ENCODE measurements at regions not wholly inside any gene's neighbourhood (a gene's known extent, or its start where the extent isn't known, plus 50 kb on each side); places are given as distances from the start of the nearest gene placed in this dataset.
"Not testable (repeated sequence)": the region's sequence is repeated elsewhere in the genome, so short reads cannot be mapped to it uniquely, and the experiment has no call there.

- Histone ChIP-seq H3K27me3 (ENCODE audit: control insufficient read depth, insufficient read depth, low read length) (no peaks in the 10 kb centered on the region), H3K27ac (ENCODE audit: low read length) (no peak overlapping the region), H3K4me1 (ENCODE audit: control insufficient read depth, insufficient read depth, low read length) (no peaks in the 10 kb centered on the region), H3K36me3 (ENCODE audit: control insufficient read depth, insufficient read depth, low read length) (no peaks in the 10 kb centered on the region), H3K4me3 (ENCODE audit: low read length) (no peak overlapping the region), H3K9me3 (ENCODE audit: control insufficient read depth, insufficient read depth, low read length) (no peaks in the 10 kb centered on the region)
- intact Hi-C loops (cut with micrococcal nuclease), result no loop called here
- DNase-seq, result no peak
- Mint-ChIP-seq H3K9me3 (peaks cover 2 to 5% of the 10 kb centered on the region in 2 donors), H3K27ac (no peak overlapping the region), H3K4me3 (no peak overlapping the region), H3K36me3 (no peaks in the 10 kb centered on the region), H3K27me3 (ENCODE audit: low read depth in 2 of 2) (no peaks in the 10 kb centered on the region), H3K4me1 (no peaks in the 10 kb centered on the region)
- WGBS (ENCODE audit: insufficient coverage), result 70% methylated on average over 2 of the region's 2 CpGs
- ATAC-seq, result no peak
- TF ChIP-seq CTCF (IDR thresholded peaks at IDR 0.05), result no peak
These were observed 312.1 kb downstream of the SOX2 start for GRCh38 chr3:182023843-182024242.

GRCh38 chr3:182027366-182027765 lies 315.6 kb downstream of the SOX2 start:
- DNase-seq (no peak), ATAC-seq (no peak)
- H3K27ac Mint-ChIP-seq, result no peak overlapping the region
- no peak overlapping the region for H3K4me3 Mint-ChIP-seq
- no peak overlapping the region for H3K27ac ChIP-seq (ENCODE audit: low read length)
- H3K27me3 Mint-ChIP-seq (ENCODE audit: low read depth in 2 of 2), result no peaks in the 10 kb centered on the region
- no peak overlapping the region for H3K4me3 ChIP-seq (ENCODE audit: low read length)
- no peaks in the 10 kb centered on the region for H3K4me1 ChIP-seq (ENCODE audit: control insufficient read depth, insufficient read depth, low read length)
- H3K4me1 Mint-ChIP-seq, result no peaks in the 10 kb centered on the region
- no peaks in the 10 kb centered on the region for H3K36me3 Mint-ChIP-seq
- H3K9me3 ChIP-seq (ENCODE audit: control insufficient read depth, insufficient read depth, low read length), result no peaks in the 10 kb centered on the region
- no peaks in the 10 kb centered on the region for H3K27me3 ChIP-seq (ENCODE audit: control insufficient read depth, insufficient read depth, low read length)
- intact Hi-C loops (cut with micrococcal nuclease), result no loop called here
- H3K9me3 Mint-ChIP-seq, result peaks cover 11 to 12% of the 10 kb centered on the region in 2 donors
- 100% methylated on average over 1 of the region's 1 CpG for WGBS (ENCODE audit: insufficient coverage)
- TF ChIP-seq CTCF (IDR thresholded peaks at IDR 0.05), result no peak
- no peaks in the 10 kb centered on the region for H3K36me3 ChIP-seq (ENCODE audit: control insufficient read depth, insufficient read depth, low read length)

- Mint-ChIP-seq H3K4me1 (no peaks in the 10 kb centered on the region), H3K36me3 (no peaks in the 10 kb centered on the region), H3K9me3 (peaks cover 11 to 12% of the 10 kb centered on the region in 2 donors), H3K4me3 (no peak overlapping the region), H3K27me3 (ENCODE audit: low read depth in 2 of 2) (no peaks in the 10 kb centered on the region), H3K27ac (no peak overlapping the region)
- Histone ChIP-seq H3K36me3 (ENCODE audit: control insufficient read depth, insufficient read depth, low read length) (no peaks in the 10 kb centered on the region), H3K4me3 (ENCODE audit: low read length) (no peak overlapping the region), H3K9me3 (ENCODE audit: control insufficient read depth, insufficient read depth, low read length) (no peaks in the 10 kb centered on the region), H3K4me1 (ENCODE audit: control insufficient read depth, insufficient read depth, low read length) (no peaks in the 10 kb centered on the region), H3K27ac (ENCODE audit: low read length) (no peak overlapping the region), H3K27me3 (ENCODE audit: control insufficient read depth, insufficient read depth, low read length) (no peaks in the 10 kb centered on the region)
- intact Hi-C loops (cut with micrococcal nuclease), result no loop called here
- no peak for ATAC-seq
- TF ChIP-seq CTCF (IDR thresholded peaks at IDR 0.05), result no peak
- 88% methylated on average over 3 of the region's 3 CpGs for WGBS (ENCODE audit: insufficient coverage)
- DNase-seq, result no peak
These were observed 316.4 kb downstream of the SOX2 start for GRCh38 chr3:182028081-182028480.

- intact Hi-C loops (cut with micrococcal nuclease); H3K27ac Mint-ChIP-seq; H3K9me3 ChIP-seq (ENCODE audit: control insufficient read depth, insufficient read depth, low read length); H3K27me3 ChIP-seq (ENCODE audit: control insufficient read depth, insufficient read depth, low read length); DNase-seq; H3K36me3 Mint-ChIP-seq; H3K27ac ChIP-seq (ENCODE audit: low read length); ATAC-seq; H3K4me3 ChIP-seq (ENCODE audit: low read length); H3K4me1 ChIP-seq (ENCODE audit: control insufficient read depth, insufficient read depth, low read length); H3K4me3 Mint-ChIP-seq; H3K4me1 Mint-ChIP-seq; H3K36me3 ChIP-seq (ENCODE audit: control insufficient read depth, insufficient read depth, low read length); H3K27me3 Mint-ChIP-seq (ENCODE audit: low read depth in 2 of 2): not testable (repeated sequence)
- 89% methylated on average over 1 of the region's 1 CpG for WGBS (ENCODE audit: insufficient coverage)
- peaks cover 13 to 18% of the 10 kb centered on the region in 2 donors for H3K9me3 Mint-ChIP-seq
These were observed 322.5 kb downstream of the SOX2 start for GRCh38 chr3:182034231-182034630.
